Stimulated activated naive B cell treated with anti-CD40 and anti-IgM and Interleukin-4, amounts not matched to agents 10 μg/mL and 1 μg/mL and 100 μg/mL, for 72 hours (primary cell): ENCODE measurements at regions not wholly inside any gene's neighbourhood (a gene's known extent, or its start where the extent isn't known, plus 50 kb on each side); places are given as distances from the start of the nearest gene placed in this dataset.

ENCODE experiments used
- ATAC-seq, 2 donors: fragments of 150-1000 bp; cut with Tn5 transposase; replicated peaks; 2 replicates each; pipeline ENCODE4 v1.10.0; 2021; ENCODE audit warnings: moderate library complexity in 1 of 2
- DNase-seq: peaks from one replicate; pipeline ENCODE4 v3.0.0; 2021
- H3K27ac Mint-ChIP-seq: one replicate; pipeline ENCODE4 v1.8.0; 2022; ENCODE audit warnings: mild to moderate bottlenecking, mixed read lengths
- H3K27me3 Mint-ChIP-seq, 2 donors: one replicate each; pipeline ENCODE4 v1.8.0; 2022; ENCODE audit warnings: mixed read lengths in 2 of 2
- H3K36me3 Mint-ChIP-seq, 2 donors: one replicate each; pipeline ENCODE4 v1.8.0; 2022; ENCODE audit warnings: mixed read lengths in 2 of 2, mild to moderate bottlenecking in 1 of 2
- H3K4me1 Mint-ChIP-seq, 2 donors: one replicate each; pipeline ENCODE4 v1.8.0; 2022; ENCODE audit warnings: mixed read lengths in 2 of 2, mild to moderate bottlenecking in 1 of 2
- H3K4me3 Mint-ChIP-seq, 2 donors: one replicate each; pipeline ENCODE4 v1.8.0; 2022; ENCODE audit warnings: mild to moderate bottlenecking in 2 of 2, mixed read lengths in 2 of 2, moderate library complexity in 1 of 2
- H3K9me3 Mint-ChIP-seq, 2 donors: one replicate each; pipeline ENCODE4 v1.8.0; 2022; ENCODE audit warnings: mixed read lengths in 2 of 2, mild to moderate bottlenecking in 1 of 2

DNA sequence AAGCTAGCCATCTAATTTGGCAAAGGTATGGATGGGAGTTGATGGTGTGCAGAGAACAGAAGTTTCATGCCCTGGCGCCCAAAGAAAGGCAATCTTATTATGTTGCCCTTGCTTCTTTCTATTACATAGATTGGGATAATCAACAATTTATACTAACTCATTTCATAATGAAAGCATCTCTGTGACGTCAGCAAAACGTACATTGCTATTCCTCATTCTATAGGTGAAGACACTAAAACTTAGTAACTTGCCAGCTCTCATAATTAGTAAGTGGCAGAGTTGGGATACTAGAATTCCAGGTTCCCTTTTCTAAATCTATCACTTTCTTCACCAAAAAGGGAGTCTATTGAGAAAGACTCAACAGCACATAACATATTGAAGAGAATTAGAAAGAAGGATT, 374.8 kb downstream of the NR2F1-AS1 start:
- ATAC-seq (no peak), DNase-seq (no peak)
- Mint-ChIP-seq H3K9me3 (peaks cover 0 to 1% of the 10 kb centered on the region in 2 donors), H3K27ac (no peak overlapping the region), H3K36me3 (no peaks in the 10 kb centered on the region), H3K27me3 (no peaks in the 10 kb centered on the region), H3K4me1 (no peaks in the 10 kb centered on the region), H3K4me3 (no peak overlapping the region)

DNA sequence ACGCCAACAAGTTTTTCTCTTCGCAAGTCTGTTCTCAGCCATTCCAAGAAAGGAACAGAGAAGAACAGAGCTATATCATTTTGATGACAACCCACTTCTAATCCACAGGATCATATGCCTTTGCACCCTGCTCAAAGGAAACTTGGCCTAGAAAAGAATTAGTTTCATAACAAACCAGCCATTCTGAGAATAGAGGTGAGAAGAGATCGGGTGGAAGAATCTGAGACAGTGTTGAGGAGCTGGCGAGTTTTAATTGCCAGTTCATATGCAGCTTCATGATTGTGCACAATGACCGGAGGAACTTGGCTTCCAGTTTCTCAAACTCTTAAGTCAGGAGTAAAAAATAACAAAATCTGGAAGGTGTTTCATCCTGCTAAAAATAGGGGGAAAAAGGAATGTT, 380.0 kb downstream of the NR2F1-AS1 start:
- no peaks in the 10 kb centered on the region for H3K27me3 Mint-ChIP-seq
- H3K4me3 Mint-ChIP-seq = no peak overlapping the region
- DNase-seq = no peak
- H3K4me1 Mint-ChIP-seq = no peaks in the 10 kb centered on the region
- no peaks in the 10 kb centered on the region for H3K36me3 Mint-ChIP-seq
- H3K27ac Mint-ChIP-seq = no peak overlapping the region
- no peak for ATAC-seq
- H3K9me3 Mint-ChIP-seq = peaks cover 0 to 1% of the 10 kb centered on the region in 2 donors

GRCh38 chr5:93196986-93197385, 384.0 kb downstream of the NR2F1-AS1 start:
- no peak for DNase-seq
- Mint-ChIP-seq H3K36me3 (no peaks in the 10 kb centered on the region), H3K27me3 (no peaks in the 10 kb centered on the region), H3K4me3 (no peak overlapping the region), H3K27ac (no peak overlapping the region), H3K9me3 (no peaks in the 10 kb centered on the region), H3K4me1 (no peaks in the 10 kb centered on the region)
- ATAC-seq = no peak

DNA sequence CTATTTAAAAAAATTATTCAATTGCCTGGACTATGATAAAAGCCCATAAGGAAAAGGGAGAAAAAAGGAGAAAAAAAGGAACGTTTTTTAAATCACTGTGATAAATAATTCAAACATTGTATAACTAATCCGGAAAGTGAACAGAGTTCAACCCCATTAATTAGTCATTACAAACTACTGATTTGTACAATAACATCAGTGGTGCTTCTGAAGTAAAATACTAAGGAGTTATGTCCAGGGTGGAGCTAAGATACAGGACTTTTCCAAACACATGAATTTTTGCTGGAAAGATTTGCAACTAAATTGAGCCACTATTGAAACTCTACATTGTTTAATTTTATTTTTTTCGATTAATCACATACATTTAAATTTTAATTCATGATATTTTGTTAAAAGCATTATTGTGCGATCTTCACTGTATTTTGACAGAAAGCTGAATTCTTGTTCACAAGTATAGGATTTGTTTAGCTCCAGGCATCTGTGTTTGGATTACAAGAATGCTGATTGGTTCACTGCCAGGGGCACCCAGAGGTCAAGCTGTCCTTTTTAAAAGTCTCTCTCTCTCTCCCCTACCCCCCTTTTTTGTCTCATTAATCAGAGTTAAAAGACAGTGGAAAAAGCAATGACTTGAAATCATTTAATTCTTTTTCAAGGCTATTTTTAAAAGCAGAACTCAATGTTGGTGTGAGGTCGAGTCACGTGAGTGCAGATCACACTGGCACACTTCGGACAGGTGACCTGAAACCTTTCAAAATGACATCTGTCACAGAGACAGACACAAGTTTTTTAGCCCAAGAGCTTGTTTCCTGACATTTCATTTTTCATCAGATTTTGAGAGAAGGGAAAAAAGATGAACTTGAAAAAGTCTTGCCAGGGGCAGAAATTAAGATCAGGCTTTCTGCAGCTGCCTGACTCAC, 387.3 kb downstream of the NR2F1-AS1 start:
- Mint-ChIP-seq H3K27ac (no peak overlapping the region), H3K36me3 (no peaks in the 10 kb centered on the region), H3K4me3 (no peak overlapping the region), H3K4me1 (no peaks in the 10 kb centered on the region), H3K9me3 (peaks cover 0 to 3% of the 10 kb centered on the region in 2 donors), H3K27me3 (no peaks in the 10 kb centered on the region)
- no peak for ATAC-seq
- no peak for DNase-seq

DNA sequence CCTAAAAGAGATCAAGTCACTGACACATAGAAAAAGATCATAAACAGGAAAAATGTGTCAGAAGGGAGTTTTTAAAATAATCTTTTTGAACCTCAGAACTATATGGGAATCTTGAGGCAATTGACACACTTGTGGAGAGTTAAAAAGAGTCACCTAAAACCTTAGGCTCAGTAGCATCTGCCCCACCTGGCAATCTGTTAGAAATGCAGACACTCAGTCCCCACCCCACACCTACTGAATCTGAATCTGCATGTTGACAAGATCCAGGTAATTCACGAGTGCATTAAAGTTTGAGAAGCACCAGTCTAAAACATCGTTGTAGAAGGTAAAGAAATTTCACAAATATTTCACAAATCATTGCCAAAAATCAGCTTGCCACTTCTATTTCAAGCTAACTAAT, 388.3 kb downstream of the NR2F1-AS1 start:
- Mint-ChIP-seq H3K4me1 (no peaks in the 10 kb centered on the region), H3K9me3 (peaks cover 0 to 3% of the 10 kb centered on the region in 2 donors), H3K27me3 (no peaks in the 10 kb centered on the region), H3K4me3 (no peak overlapping the region), H3K27ac (no peak overlapping the region), H3K36me3 (no peaks in the 10 kb centered on the region)
- ATAC-seq (no peak), DNase-seq (no peak)

DNA sequence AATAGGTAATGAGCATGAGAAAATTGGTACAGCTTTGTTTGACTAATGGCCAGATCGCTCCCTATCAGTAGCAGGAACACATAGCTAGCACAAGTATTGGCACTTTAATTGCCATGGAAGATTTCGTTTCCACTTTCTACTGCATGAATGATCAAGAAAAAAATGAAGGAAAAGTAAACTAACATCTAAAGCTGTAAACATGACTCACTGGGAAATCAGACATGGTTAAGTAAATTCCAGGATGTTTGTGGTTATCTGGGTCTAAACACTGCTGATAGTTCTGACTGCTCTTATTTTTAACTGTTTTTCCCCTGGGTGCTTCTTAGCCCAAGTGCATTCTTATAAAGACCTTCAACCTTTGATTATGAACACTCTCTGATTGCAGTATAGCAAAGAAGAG, 388.9 kb downstream of the NR2F1-AS1 start:
- no peak for DNase-seq
- H3K27ac Mint-ChIP-seq = no peak overlapping the region
- ATAC-seq = no peak

DNA sequence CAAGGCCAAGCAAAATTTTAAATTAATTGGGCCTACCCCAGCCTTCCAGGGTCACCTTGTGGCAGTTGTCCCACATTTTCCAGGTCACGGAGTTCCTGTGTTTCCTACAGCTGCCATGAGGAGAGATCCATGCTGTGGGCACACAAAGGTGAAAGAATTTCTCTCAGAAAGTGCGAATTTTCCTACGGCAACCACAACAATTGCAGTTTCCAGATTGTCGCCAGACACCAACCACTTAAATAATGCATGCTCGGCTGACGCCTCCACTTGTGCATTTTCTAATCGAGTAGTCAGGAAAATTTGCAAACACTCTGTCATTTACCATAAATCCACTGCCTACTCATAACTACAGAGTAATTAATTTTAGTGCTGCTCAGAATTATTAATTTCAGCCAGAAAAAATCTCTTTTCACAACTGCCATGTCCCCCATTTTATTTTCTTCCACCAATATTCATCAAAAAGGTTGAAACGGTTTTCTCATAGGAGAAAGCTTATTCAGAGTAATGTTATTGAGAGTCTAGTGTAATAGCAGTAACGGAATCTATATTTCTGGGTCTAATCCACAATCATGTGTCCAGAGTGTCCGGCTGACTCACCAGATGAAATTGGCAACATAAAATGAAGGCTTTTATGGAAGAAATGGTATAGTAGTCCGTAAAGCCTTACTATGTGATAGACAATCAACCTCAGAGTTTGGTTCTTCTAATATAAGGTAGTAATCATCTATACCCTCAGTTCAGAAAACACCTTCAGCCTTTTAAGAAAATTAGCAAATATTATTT, 389.8 kb downstream of the NR2F1-AS1 start:
- Mint-ChIP-seq H3K27ac (no peak overlapping the region), H3K27me3 (no peaks in the 10 kb centered on the region), H3K4me1 (no peaks in the 10 kb centered on the region), H3K9me3 (peaks cover 0 to 3% of the 10 kb centered on the region in 2 donors), H3K36me3 (no peaks in the 10 kb centered on the region), H3K4me3 (no peak overlapping the region)
- DNase-seq = no peak
- ATAC-seq = no peak

More for the DNA sequence above, 388.9 kb downstream of the NR2F1-AS1 start:
- Mint-ChIP-seq H3K9me3 (peaks cover 0 to 3% of the 10 kb centered on the region in 2 donors), H3K4me1 (no peaks in the 10 kb centered on the region), H3K36me3 (no peaks in the 10 kb centered on the region), H3K27me3 (no peaks in the 10 kb centered on the region), H3K4me3 (no peak overlapping the region)

DNA sequence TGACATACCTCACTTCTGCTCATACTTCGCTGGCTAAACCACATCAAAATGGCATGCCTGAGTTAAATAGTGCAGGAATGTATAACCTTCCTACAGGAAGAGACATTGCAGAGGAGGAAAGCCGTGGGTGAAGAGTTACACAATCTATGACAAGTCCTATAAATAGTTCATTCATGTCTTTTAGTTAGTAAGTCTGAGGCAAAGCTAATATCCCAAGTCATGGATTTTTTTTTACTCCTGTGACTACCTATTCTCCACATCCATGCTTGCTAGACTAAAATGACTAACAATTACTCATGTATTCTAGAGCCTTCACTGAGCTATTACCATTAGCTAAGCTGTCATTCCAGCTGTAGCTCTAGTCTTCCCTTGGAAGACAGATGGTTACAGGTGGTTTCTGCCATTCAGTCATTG, 391.3 kb downstream of the NR2F1-AS1 start:
- Mint-ChIP-seq H3K4me1 (no peaks in the 10 kb centered on the region), H3K9me3 (peaks cover 0 to 5% of the 10 kb centered on the region in 2 donors), H3K27me3 (no peaks in the 10 kb centered on the region), H3K27ac (no peak overlapping the region), H3K4me3 (no peak overlapping the region), H3K36me3 (no peaks in the 10 kb centered on the region)
- DNase-seq (no peak), ATAC-seq (no peak)

DNA sequence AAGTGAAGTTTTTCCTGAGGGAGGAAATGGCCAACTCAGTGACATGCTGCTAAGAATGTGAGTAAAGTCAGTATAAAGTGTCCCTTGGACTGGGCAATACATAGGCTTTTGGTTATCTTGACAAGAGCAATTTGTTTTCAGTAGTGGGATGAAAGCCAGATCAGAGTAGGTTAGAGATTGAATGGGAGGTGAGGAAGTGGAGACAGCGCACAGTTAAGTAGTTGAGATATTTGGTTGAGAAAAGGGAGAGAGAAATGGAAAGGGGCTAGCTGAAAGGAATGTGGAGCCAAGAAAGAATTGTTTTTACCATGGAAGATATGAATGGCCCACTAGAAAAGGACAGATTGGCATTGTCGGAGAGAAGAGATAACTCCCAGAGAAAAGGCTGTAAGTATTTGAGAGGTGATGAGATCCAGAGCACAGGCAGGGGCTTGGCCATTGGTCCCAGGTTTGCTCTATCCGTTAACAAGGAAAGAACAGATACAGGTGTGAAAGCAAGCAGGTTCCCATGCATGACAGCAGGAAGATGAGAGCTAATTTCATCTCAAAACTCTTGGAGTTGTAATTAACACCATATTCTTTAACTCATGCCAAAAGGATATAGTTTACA, 392.0 kb downstream of the NR2F1-AS1 start:
- Mint-ChIP-seq H3K27me3 (no peaks in the 10 kb centered on the region), H3K4me1 (no peaks in the 10 kb centered on the region), H3K36me3 (no peaks in the 10 kb centered on the region), H3K4me3 (no peak overlapping the region), H3K27ac (no peak overlapping the region), H3K9me3 (peaks cover 0 to 5% of the 10 kb centered on the region in 2 donors)
- ATAC-seq = no peak
- no peak for DNase-seq

DNA sequence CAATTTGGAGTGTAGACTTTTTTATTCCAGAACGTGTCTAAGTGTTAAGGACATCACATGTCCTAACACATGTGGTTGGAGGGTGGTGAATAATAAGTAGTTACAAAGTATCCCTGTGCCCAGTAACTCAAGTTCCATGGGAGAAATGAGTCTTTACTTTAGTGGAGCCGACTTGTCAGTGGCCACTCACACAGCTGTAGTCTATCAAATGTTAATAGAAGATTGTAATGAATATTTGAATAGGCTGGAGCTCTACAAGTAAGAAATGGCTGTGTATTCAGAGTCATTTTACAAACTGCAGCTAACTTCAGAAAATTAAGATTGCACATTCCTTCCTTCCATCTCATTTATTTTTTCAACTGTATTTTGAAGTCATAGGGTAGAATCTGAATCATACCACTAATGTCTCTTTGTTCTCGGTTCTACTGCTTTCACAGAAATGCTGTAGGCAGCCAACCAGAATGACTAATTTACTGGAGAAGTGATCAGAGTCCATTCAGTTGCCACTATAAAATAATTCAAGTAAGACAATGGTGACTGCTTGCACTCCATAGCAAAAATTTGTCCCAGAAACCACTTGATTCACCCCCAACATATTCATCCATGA, 394.8 kb downstream of the NR2F1-AS1 start:
- H3K27ac Mint-ChIP-seq = no peak overlapping the region
- ATAC-seq (no peak), DNase-seq (no peak)
- H3K4me3 Mint-ChIP-seq = no peak overlapping the region
- H3K36me3 Mint-ChIP-seq = no peaks in the 10 kb centered on the region
- H3K27me3 Mint-ChIP-seq = no peaks in the 10 kb centered on the region
- H3K4me1 Mint-ChIP-seq = no peaks in the 10 kb centered on the region
- peaks cover 0 to 5% of the 10 kb centered on the region in 2 donors for H3K9me3 Mint-ChIP-seq

DNA sequence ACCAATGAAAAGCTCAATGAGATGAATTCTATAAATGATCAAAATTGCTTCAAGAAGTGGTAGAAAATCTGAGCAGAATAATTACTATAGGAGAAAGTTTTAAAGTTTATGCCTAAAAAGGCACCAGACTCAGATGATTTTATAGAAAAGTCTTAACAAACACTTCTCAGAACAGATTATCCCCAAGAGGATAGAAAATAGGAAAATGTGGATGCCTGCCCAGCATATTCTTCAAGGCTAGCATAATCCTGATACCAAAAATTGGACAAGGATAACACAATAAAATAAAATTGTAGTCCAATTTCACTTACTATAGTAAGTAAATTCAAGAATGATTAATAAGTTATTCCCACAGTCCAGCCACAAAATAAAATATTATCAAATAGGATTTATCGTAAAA, 397.0 kb downstream of the NR2F1-AS1 start:
- Mint-ChIP-seq H3K27ac (no peak overlapping the region), H3K4me1 (no peaks in the 10 kb centered on the region), H3K36me3 (no peaks in the 10 kb centered on the region), H3K4me3 (no peak overlapping the region), H3K9me3 (peaks cover 0 to 5% of the 10 kb centered on the region in 2 donors), H3K27me3 (no peaks in the 10 kb centered on the region)
- ATAC-seq = no peak
- DNase-seq = no peak

- H3K27ac Mint-ChIP-seq = no peak overlapping the region
- no peaks in the 10 kb centered on the region for H3K9me3 Mint-ChIP-seq
- H3K36me3 Mint-ChIP-seq = no peaks in the 10 kb centered on the region
- no peak overlapping the region for H3K4me3 Mint-ChIP-seq
- H3K4me1 Mint-ChIP-seq = no peaks in the 10 kb centered on the region
- no peak for ATAC-seq
- DNase-seq = no peak
- H3K27me3 Mint-ChIP-seq = no peaks in the 10 kb centered on the region
Observed at GRCh38 chr5:93179466-93179865, 401.6 kb downstream of the NR2F1-AS1 start.

DNA sequence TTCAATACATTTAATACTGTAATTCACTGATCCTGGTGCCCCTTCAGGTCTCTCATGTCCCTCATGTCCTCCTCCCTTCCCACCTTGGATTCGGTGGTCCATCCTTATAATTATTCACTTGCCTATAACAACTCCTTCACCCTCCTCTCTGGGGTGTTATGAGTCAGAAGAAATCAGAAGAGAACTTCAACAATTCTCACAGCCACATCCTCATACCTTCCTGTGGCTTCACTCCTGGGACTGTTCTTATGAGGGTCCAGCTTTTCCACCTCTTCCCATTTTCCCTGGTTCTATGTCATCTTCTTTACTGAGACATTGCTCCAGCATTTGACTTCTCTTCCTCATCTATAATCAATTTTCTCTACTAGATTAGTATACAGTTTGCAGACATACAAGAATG, 406.1 kb downstream of the NR2F1-AS1 start:
- Mint-ChIP-seq H3K4me3 (no peak overlapping the region), H3K27ac (no peak overlapping the region), H3K27me3 (no peaks in the 10 kb centered on the region), H3K9me3 (peaks cover 0 to 2% of the 10 kb centered on the region in 2 donors), H3K36me3 (no peaks in the 10 kb centered on the region), H3K4me1 (no peaks in the 10 kb centered on the region)
- DNase-seq = no peak
- ATAC-seq = no peak

- no peak overlapping the region for H3K4me3 Mint-ChIP-seq
- H3K27me3 Mint-ChIP-seq = no peaks in the 10 kb centered on the region
- H3K4me1 Mint-ChIP-seq = no peaks in the 10 kb centered on the region
- H3K27ac Mint-ChIP-seq = no peak overlapping the region
- H3K9me3 Mint-ChIP-seq = peaks cover 7 to 12% of the 10 kb centered on the region in 2 donors
- no peaks in the 10 kb centered on the region for H3K36me3 Mint-ChIP-seq
- DNase-seq (no peak), ATAC-seq (no peak)
Observed at GRCh38 chr5:93165559-93165958, 415.5 kb downstream of the NR2F1-AS1 start.
